Stimulated activated CD8-positive, alpha-beta memory T cell treated with anti-CD3 and anti-CD28 coated beads, Interleukin-7, amount 100 ng/mL, for 1 hour (primary cell): ENCODE measurements at regions not wholly inside any gene's neighbourhood (a gene's known extent, or its start where the extent isn't known, plus 50 kb on each side); places are given as distances from the start of the nearest gene placed in this dataset.

ENCODE experiments used
- DNase-seq, 2 donors: peaks; one replicate each; pipeline ENCODE4 v3.0.0-alpha.2; 2020; ENCODE audit warnings: low read depth in 2 of 2

DNA sequence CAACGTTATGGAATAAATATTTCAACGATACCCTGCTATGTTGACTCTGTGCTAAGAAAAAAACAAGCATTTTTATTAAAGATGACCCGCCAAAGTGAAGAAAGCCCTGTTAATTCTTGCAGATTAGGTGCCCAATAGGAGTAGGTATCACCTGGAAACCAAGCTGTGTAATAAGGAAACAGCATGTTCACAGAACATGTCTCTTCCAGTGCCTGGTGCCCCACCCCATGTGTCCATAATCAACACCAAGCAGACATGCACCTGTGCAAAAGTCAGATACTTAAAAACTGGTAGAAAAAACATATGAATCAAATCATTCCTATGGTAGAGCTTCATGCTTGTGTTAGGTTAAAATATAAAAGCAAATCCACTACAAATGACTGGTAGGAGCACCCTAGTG is 327.1 kb downstream of the SHANK2 start:
- DNase-seq: no peak

DNA sequence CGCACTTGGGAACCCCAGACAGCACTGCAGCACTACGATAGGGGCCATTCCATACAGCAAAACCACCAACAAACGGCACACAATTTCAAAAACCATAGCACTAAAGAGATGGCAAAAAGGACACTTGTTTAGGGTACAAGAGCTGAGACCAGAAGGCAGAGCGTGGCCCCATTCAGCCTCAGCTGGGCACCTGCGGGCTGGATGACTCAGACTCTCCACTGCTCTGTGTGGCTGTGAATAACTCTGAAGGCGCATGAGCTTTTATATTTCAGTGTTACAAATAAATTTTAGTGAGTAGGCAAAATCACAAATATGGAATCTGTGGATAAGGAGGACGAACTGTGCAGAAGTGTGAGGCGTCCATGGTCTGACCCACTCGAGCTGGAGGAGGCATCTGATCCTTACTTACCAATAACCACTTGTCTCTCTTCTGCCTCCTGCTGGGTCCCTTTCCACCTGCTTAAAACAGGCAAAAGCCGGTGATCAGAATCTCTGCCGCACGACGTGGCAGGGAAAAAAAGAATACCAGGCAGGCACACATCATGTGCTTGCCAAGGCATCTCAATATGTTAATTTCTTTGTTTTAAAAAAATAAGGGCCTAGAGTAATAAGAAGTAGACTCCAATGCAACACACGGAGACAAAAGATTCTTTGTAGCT is 325.7 kb downstream of the SHANK2 start:
- DNase-seq: no peak

DNA sequence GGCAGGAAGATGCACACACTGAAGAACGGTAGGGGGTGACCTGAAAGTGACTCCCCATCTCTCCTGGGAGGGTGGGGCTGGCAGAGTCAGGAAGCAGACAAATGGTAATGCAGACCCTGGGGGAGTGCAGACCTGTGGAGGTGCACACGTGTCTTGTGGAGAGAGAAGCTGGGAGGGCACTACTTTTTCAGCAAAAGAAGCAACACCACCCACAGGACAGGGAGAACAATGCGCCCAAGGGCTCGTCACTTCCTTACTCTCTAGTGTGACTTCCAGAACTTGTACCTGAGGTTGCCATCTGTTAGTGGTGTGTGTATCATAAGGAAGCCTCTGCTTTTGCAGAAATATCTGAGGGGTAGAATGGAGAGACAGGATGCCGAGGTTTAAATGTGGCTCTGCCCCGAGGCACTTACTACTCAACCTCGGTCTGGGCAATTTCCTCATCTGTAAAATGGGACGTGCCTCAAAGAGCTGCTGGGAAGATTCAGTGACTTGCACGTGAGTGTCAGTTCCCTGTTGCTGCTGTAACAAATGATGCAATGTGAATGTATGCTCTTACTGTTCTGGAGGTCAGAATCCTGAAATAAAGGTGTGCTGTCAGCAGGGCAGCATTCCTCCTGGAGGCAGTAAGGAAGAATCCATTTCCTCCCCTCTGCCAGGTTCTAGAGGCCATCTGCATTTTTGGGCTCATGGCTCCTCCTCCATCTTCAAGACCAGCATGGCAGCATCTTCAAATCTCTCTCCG is 323.4 kb downstream of the SHANK2 start:
- no peak for DNase-seq

DNA sequence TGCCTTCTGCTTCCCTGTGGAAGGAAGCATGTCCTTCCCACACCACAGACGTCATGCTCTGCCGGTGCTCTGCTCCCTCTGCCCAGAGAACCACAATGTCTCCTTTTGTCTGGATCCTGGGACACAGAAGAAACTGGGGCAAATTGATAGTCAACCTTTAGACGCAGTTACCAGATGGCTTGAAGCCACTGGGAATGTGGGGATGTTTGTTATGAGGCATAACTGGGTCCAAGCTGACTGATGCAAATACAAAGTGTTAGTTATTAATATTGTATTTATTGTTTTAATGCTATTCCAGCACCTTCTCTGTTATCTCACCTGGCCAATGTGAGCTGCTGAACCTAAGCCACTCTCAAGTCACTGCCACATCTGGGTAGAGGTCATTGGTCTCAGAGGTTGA is 322.2 kb downstream of the SHANK2 start:
- no peak for DNase-seq

DNA sequence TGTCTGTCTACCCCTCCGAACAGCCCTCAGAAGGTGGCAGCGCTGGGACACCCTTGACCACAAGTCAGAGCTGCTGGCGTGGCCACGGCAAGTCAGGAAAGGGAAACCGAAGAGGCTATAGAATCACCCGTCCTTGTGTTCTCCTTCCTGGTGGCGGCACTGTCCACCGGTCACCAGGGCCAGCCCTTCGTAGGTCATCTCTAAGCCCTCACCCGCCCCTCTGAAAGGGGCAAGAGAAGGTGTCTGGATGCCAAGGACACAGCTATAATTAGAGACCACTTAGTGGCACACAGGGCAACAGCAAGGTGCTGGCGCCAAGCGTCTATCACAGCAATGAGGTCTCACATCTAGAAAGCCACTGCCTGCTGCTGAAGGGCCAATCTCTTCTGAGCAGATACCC is 320.9 kb downstream of the SHANK2 start:
- DNase-seq: no peak

DNA sequence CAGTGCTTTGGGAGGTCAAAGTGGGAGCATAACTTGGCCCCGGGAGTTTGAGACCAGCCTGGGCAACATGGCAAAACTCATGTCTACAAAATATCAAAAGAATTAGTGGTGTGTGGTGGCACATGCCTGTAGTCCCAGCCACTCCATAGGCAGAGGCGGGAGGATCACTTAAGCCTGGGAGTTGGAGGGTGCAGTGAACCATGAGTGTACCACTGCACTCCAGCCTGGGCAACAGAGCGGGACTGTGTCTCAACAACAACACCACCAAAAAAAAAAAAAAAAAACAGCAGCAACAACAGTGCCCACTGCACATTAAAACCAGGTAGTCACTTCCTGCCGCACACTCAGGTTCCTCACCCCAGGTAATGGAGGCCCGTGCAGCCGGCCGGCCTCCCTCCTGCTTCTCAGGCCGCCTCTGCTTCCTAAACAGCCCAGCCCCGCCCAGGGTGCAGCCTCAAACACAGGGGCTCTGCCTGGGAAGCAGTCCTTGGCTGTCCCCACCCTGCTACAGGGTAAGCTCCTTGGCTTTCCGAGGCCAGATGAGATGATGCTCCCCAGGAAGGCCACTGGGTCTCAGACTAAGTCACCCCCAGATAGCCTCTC is 318.3 kb downstream of the SHANK2 start:
- DNase-seq: no peak

DNA sequence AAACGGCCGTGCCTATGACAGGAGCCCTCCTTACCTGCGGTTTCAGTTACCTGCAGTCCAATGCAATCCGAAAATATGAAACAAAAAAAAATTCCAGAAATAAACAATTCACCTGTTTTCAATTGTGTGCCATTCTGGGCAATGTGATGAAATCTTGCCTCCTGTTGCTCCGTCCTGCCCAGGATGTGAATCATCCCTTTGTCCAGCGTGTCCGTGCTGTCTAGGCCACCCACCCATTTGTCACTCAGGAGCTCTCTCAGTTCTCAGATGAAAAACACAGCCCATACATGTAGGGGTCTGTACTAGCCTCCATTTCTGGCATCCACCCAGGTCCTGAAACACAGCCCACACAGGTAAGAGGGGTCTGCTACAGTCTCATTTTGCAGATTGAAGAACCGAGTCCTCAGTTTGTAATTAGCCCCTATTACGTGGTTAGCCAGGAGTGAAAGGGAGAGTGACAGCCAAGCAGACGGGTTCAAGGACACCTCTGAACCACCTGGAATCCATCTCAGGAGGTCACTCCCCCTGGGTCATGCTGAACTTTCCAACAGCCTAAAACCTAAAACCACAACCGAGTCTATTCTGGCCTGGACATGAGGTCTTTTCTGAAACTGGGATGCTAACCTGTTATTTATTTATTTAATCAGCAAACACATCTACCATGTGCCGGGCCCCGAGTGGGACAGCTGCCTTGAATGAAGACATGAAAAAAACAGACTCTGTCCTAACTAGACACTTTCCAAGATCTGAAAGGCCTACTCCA is 317.2 kb downstream of the SHANK2 start:
- no peak for DNase-seq

DNA sequence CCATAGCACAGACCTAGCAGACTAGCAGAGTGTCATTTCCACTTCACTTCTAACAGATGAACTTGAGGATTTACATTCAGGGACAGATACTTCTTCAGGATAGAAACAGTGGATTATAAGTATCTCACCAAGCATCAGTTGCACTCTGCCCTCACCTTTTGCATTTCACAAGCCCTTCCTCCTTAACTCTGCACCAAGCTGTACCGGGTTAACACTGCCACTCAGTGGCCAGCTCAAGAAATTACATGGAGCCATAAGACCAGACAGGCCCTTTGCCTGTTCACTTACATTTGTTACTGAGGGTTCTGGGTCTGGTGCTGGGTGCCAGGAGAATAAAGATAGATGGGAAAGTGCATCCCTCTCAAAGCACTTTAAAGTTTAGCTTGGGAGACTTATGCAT is 309.8 kb downstream of the SHANK2 start:
- no peak for DNase-seq

DNA sequence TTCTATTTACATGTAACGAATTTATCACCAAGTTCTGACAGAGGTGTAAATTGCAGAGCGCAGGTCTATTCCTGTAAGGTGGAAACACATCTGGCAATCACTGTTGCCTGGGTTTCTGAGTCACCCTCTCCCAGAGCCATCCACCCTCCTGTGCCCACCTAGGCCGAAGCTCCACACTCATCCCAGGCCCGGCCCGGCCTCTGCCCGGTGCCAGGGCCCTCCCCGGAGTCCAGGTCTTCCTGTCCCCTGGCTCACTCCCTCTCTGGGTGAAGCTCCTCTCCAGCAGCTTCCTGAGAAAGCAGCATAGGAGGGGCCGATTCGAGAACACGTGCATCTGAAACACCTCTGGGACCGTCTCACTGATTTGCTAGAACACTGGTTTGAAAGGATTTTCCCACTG is 308.2 kb downstream of the SHANK2 start:
- DNase-seq: no peak

DNA sequence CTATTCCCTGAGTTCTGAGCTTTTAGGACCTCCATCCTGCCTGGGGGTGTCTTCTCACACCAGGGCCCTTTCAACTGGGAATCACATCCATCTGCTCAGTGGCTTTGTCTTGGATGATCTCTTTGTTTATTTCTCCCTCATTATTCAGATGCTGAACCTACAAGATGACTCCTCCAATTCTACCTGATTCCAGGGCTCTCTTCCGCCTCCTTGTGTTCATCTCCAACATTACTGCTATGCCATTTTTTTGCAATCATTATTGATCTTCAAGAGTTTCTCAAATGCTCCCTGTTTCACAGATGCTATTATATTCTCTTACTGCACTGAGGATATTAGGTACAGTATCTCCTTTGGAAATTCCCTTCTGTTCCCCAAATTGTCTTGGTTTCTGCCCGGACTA is 307.7 kb downstream of the SHANK2 start:
- DNase-seq: no peak

DNA sequence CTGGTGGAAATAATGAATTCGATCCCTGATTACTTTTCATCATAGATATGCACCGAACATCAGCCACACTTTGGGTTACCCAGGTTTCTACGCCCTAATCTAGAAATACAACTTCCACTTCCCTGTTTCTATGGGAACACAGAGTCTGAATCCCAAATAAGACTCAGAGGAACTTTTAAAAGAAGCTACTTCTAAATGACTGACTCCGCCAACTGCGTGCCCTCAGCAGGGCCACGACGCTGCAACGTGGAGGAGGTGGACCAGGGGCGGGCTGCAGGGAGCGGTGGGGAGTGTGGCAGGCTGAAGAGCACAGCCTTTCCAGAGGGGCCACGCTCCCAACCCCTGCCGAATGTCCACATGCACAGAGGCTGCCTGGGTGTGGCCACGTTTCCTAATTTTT is 304.0 kb downstream of the SHANK2 start:
- DNase-seq: no peak

DNA sequence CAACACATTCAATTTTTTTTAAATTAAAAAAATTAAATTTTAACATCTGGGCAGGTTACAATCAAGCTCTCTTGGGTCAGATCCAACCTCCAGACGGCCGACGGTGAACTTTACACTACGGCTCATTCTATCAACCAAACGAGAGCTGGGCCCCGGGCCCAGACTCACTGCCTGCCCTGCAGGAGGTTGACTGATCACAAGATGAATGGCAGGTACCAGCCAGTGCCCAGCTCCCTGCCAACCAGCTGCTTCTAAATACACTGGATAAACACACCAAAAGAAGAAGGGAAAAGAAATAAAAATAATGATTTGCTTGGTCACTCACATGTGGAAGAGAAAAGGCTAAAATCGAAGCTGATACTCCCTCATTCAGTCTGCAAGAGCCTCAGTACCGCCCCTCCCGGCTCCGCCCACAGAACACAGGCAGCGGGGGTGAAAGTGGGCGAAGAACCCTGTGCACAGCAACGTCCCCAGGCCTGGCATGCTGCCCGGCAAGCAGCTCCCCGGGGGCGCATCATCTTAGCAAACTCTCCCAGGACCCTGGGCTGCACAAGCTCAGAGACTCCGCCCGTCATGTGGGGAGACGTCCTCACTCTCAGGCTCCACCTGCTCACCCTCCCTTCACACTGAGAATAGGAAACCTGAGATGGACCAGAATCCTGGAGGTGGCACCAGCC is 303.4 kb downstream of the SHANK2 start:
- DNase-seq: no peak

DNA sequence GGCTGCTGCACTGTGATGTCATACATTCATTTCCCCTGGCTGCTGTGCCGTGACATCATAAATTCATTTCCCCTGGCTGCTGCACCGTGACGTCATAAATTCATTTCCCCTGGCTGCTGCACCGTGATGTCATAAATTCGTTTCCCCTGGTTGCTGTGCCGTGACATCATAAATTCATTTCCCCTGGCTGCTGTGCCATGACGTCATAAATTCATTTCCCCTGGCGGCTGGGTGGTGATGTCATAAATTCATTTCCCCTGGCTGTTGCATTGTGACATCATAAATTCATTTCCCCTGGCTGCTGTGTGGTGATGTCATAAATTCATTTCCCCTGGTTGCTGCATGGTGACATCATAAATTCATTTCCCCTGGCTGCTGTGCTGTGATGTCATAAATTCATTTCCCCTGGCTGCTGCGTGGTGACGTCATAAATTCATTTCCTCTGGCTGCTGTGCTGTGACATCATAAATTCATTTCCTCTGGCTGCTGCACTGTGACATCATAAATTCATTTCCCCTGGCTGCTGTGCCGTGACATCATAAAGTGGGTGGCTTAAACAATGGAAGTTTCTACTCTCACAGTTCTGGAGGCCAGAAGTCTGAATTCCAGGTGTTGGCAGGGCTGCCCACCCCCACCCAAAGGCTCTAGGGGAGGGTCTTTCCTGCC is 301.1 kb downstream of the SHANK2 start:
- DNase-seq: no peak

DNA sequence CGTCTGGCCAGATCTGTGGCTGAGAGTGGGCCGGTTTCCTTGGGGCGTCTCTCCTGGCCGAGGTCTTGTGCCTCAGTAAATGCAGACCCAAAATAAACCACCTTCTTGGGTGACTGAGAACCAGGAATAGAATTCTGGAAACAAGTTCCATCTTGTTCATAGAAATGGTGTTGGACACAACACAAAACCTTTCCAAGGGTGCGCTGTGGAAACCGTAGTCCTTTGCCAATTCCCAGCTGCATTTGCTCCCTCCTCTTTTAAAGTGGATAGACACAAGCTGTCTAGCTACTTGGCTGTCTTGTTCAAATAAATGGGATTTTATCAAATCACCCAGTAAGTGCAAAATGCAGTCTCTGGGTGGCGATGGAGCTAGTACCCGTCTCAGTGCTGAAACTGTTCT is 300.2 kb downstream of the SHANK2 start:
- DNase-seq: no peak

DNA sequence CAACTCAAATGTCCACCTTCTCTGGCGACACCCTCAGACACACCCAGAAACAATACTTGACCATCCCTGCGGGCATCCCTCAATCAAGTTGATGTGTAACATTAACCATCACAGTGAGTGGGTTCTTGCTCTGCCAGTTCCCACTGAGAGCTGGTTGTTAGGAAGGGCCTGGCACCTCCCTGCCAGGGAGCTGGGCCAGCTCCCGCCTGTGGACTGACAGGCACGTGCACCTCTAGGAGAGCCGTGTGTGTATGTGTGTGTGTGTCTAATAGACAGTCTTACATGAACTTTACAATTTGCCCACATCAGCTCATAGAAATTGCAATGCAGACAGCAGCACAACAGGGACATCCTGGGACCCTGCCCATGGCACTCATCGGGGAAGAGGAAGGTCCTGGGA is 298.7 kb downstream of the SHANK2 start:
- no peak for DNase-seq

DNA sequence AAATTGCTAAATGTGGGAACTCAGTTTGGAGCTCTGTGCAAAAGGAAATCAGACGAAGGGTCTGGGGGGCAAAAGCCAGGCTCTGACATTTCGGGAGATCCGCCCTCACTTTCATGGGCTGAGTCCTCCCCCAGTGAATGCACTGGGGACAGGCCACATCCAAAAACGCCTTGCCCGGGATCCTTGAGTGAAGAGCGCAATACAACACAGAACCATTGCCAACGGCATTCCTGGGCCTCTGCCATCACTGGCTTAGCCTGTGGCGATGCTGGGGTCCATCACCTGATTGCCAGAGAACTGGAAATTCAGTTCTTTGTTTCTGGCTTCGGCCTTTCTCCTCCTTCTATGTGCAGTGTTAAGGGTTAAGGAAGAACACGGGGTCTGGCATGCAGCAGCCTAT is 297.9 kb downstream of the SHANK2 start:
- DNase-seq: no peak
